ENCODE measurements at regions not wholly inside any gene's neighbourhood (a gene's known extent, or its start where the extent isn't known, plus 50 kb on each side); places are given as distances from the start of the nearest gene placed in this dataset.

DNA sequence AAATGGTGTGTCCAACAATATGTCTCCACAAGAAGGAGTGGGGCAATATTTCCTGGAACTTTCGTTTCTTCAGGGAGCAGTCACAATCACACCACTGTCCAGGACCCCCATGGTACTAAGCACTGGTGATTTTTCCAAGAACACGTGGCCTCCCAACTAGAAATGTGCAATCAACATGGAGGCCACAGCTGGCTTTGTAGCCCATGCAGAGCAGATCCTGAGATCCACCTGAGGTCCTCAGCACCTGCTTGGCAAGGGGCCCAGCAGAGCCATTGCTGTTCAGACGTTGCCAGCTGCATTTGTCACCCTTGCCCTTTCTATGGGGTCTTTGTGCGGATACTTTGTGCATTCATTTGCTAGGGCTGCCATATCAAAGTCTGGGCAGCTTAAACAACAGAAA lies 334.5 kb upstream of the IRX4 start:
- Histone ChIP-seq H3K9me3 (ENCODE audit: control insufficient read depth, insufficient read depth, low read length) (peaks cover 52% of the 10 kb centered on the region), H3K4me3 (ENCODE audit: low read depth, low read length) (no peak overlapping the region), H3K27ac (ENCODE audit: low read depth, low read length) (no peak overlapping the region), H3K27me3 (ENCODE audit: control insufficient read depth, insufficient read depth, low read length) (no peaks in the 10 kb centered on the region)
- TF ChIP-seq, protein P1, sequence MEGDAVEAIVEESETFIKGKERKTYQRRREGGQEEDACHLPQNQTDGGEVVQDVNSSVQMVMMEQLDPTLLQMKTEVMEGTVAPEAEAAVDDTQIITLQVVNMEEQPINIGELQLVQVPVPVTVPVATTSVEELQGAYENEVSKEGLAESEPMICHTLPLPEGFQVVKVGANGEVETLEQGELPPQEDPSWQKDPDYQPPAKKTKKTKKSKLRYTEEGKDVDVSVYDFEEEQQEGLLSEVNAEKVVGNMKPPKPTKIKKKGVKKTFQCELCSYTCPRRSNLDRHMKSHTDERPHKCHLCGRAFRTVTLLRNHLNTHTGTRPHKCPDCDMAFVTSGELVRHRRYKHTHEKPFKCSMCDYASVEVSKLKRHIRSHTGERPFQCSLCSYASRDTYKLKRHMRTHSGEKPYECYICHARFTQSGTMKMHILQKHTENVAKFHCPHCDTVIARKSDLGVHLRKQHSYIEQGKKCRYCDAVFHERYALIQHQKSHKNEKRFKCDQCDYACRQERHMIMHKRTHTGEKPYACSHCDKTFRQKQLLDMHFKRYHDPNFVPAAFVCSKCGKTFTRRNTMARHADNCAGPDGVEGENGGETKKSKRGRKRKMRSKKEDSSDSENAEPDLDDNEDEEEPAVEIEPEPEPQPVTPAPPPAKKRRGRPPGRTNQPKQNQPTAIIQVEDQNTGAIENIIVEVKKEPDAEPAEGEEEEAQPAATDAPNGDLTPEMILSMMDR (IDR thresholded peaks at IDR 0.05; ENCODE audit: low read depth, low read length): no peak
- POLR2A ChIA-PET: no interaction called here
- CTCF ChIA-PET: no interaction called here
- DNase-seq (ENCODE audit: low read depth, low spot score): no peak

DNA sequence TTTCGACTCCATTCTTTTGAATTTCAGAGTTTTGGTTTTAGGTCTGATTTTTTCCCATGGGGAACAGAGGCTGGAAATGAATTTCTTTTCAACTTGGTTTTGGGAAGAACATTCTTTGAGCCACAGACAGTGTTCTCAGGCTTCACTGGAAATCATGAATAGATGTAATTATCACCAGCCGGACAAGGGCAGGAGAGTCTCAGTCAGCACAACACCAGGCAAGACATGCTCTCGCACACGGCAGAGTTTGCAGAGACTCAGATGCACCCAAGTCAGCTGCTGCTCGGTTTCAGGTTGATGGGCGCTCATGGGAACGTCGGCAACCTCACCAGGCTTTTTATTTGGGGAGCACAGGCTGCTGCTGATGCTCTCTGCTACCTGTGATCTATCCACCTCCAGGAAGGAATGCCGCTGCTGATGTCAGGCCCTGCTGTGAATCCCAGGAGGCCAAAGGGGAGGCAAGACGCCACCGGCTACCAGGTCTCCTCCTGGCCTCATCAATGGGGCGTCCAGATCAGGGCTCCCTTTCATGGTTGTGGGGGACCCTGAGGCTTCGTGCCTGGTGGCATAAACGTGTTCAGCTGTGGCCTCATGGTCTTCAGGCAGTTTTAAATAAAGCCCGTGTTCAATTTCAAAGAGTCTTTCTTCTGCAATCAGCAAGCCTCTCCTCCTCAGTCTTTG lies 332.3 kb upstream of the IRX4 start:
- TF ChIP-seq, protein P1 (IDR thresholded peaks at IDR 0.05; ENCODE audit: low read depth, low read length): no peak
- ChIA-PET POLR2A (no interaction called here), CTCF (no interaction called here)
- Histone ChIP-seq H3K4me3 (ENCODE audit: low read depth, low read length) (no peak overlapping the region), H3K27ac (ENCODE audit: low read depth, low read length) (no peak overlapping the region), H3K27me3 (ENCODE audit: control insufficient read depth, insufficient read depth, low read length) (no peaks in the 10 kb centered on the region), H3K9me3 (ENCODE audit: control insufficient read depth, insufficient read depth, low read length) (peaks cover 33% of the 10 kb centered on the region)
- no peak for DNase-seq (ENCODE audit: low read depth, low spot score)

DNA sequence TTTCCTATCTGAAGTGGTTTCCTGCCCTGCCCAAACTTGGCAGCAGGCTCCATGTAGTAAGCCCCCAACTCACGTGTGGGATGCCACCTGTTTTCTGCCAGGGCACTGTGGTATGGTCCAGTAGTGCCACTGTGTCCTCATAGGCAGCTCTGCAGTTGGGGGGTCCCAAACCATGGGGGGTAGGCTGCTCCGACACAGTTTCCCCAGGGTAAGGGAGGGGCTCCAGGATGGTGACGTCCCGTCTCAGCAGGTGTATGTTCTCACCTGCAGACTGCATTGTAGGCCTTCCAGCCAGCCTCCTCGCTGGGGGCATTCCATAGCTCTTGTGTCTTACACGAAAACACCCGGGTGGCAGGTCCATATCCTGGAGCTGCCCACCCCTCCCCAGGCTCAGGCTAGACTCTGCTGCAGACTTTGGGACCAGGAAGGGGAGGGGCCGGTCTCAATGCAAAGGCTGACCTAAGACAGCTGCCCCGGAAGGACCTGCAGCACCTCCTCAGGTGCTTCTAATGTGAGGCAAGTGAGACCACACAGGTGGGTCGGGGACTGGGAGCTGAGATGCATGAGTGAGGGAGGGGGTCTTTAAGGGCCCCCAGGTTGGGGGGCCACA lies 330.5 kb upstream of the IRX4 start:
- DNase-seq (ENCODE audit: low read depth, low spot score): no peak
- H3K4me3 ChIP-seq (ENCODE audit: low read depth, low read length): no peak overlapping the region
- H3K27me3 ChIP-seq (ENCODE audit: control insufficient read depth, insufficient read depth, low read length): no peaks in the 10 kb centered on the region
- ChIA-PET CTCF (no interaction called here), POLR2A (no interaction called here)
- TF ChIP-seq, protein P1 (IDR thresholded peaks at IDR 0.05; ENCODE audit: low read depth, low read length): no peak
- no peak overlapping the region for H3K27ac ChIP-seq (ENCODE audit: low read depth, low read length)
- peaks cover 33% of the 10 kb centered on the region for H3K9me3 ChIP-seq (ENCODE audit: control insufficient read depth, insufficient read depth, low read length)

DNA sequence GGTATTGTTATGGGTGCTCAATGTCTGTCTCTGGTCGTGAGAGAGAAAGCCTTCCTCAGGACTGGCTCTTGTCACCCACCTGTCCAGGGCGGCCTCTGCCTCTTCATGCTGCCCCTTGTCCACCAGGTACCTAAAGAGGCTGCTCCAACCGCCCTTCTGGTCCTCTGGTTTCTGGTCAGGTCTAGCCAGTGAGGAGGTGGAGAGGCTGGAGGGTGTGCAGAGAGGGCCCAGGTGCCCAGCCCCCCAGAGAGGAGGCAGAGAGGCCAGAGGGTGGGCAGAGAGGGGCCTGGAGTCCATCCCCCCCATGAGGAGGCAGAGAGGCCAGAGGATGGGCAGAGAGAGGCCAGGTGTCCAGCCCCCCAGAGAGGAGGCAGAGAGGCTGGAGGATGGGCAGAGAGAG lies 329.8 kb upstream of the IRX4 start:
- DNase-seq (ENCODE audit: low read depth, low spot score): no peak
- POLR2A ChIA-PET: no interaction called here
- H3K4me3 ChIP-seq (ENCODE audit: low read depth, low read length): no peak overlapping the region
- TF ChIP-seq, protein P1 (IDR thresholded peaks at IDR 0.05; ENCODE audit: low read depth, low read length): no peak
- CTCF ChIA-PET: no interaction called here
- H3K27me3 ChIP-seq (ENCODE audit: control insufficient read depth, insufficient read depth, low read length): no peaks in the 10 kb centered on the region
- H3K27ac ChIP-seq (ENCODE audit: low read depth, low read length): no peak overlapping the region
- peaks cover 39% of the 10 kb centered on the region for H3K9me3 ChIP-seq (ENCODE audit: control insufficient read depth, insufficient read depth, low read length)

DNA sequence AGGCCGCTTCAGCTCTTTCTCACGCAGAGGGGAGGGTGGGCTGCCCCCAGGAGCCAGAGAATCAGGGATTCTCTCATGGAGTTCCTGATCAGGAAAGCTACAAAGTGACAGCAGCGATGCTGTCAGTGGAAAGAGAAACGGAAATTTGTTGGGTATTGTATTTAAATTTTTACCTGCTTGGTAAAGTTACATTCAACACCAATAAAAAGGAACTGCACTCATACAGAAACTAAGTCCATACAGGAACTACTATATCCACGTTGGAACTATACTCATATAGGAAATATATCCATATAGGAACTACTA lies 325.5 kb upstream of the IRX4 start:
- CTCF ChIA-PET: no interaction called here
- no peak for DNase-seq (ENCODE audit: low read depth, low spot score)
- POLR2A ChIA-PET: no interaction called here
- Histone ChIP-seq H3K27ac (ENCODE audit: low read depth, low read length) (no peak overlapping the region), H3K9me3 (ENCODE audit: control insufficient read depth, insufficient read depth, low read length) (peaks cover 48% of the 10 kb centered on the region), H3K4me3 (ENCODE audit: low read depth, low read length) (no peak overlapping the region), H3K27me3 (ENCODE audit: control insufficient read depth, insufficient read depth, low read length) (no peaks in the 10 kb centered on the region)
- TF ChIP-seq, protein P1 (IDR thresholded peaks at IDR 0.05; ENCODE audit: low read depth, low read length): no peak
